MM.1S (cell line): ENCODE measurements at regions not wholly inside any gene's neighbourhood (a gene's known extent, or its start where the extent isn't known, plus 50 kb on each side); places are given as distances from the start of the nearest gene placed in this dataset.

ENCODE experiments used
- DNase-seq: peaks from one replicate; pipeline ENCODE4 v3.0.0-alpha.2; 2015
- H2AFZ ChIP-seq: fragments of 300-600 bp; sonication (generic); 2 replicates; pipeline ENCODE4 v1.6.0; 2016; ENCODE audit warnings: antibody characterized with exemption, low read length
- H3F3A ChIP-seq: fragments of 300-600 bp; sonication (generic); 2 replicates; pipeline ENCODE4 v1.6.1; 2016; ENCODE audit warnings: mild to moderate bottlenecking, antibody characterized with exemption, low read length, moderate library complexity, mixed read lengths; ENCODE audit not compliant: insufficient read depth
- H3K27ac ChIP-seq: fragments of 300-600 bp; sonication (generic); 2 replicates; pipeline ENCODE4 v1.5.1; 2016; ENCODE audit warnings: mild to moderate bottlenecking, low read length
- H3K27me3 ChIP-seq: fragments of 300-600 bp; sonication (generic); replicated peaks from 2 replicates; pipeline ENCODE4 v1.6.0; 2016; ENCODE audit warnings: low read length; ENCODE audit not compliant: insufficient read depth
- H3K36me3 ChIP-seq: fragments of 300-600 bp; sonication (generic); replicated peaks from 2 replicates; pipeline ENCODE4 v1.6.1; 2016; ENCODE audit warnings: mild to moderate bottlenecking, low read length, mixed read lengths; ENCODE audit not compliant: insufficient read depth
- H3K4me1 ChIP-seq: fragments of 300-600 bp; sonication (generic); 2 replicates; pipeline ENCODE4 v1.6.1; 2016; ENCODE audit warnings: low read length, mixed read lengths
- H3K4me2 ChIP-seq: fragments of 300-600 bp; sonication (generic); 2 replicates; pipeline ENCODE4 v1.6.0; 2016; ENCODE audit warnings: low read depth, low read length
- H3K4me3 ChIP-seq: fragments of 300-600 bp; sonication (generic); 2 replicates; pipeline ENCODE4 v1.5.1; 2016; ENCODE audit warnings: low read length, mixed read lengths
- H3K79me2 ChIP-seq: fragments of 300-600 bp; sonication (generic); 2 replicates; pipeline ENCODE4 v1.6.1; 2016; ENCODE audit warnings: mixed run types, low read length, mixed read lengths
- H3K9ac ChIP-seq: fragments of 300-600 bp; sonication (generic); 2 replicates; pipeline ENCODE4 v1.6.1; 2016; ENCODE audit warnings: low read length, mixed read lengths
- H3K9me2 ChIP-seq: fragments of 300-600 bp; sonication (generic); replicated peaks from 2 replicates; pipeline ENCODE4 v1.6.1; 2016; ENCODE audit warnings: mild to moderate bottlenecking, low read length, mixed read lengths; ENCODE audit not compliant: insufficient read depth
- H3K9me3 ChIP-seq: fragments of 300-600 bp; sonication (generic); replicated peaks from 2 replicates; pipeline ENCODE4 v1.6.1; 2016; ENCODE audit warnings: mild to moderate bottlenecking, low read length, mixed read lengths; ENCODE audit not compliant: insufficient read depth
- H4K20me1 ChIP-seq: fragments of 300-600 bp; sonication (generic); 2 replicates; pipeline ENCODE4 v1.6.1; 2016; ENCODE audit warnings: mild to moderate bottlenecking, low read length, moderate library complexity, mixed read lengths; ENCODE audit not compliant: insufficient read depth
- EZH2 ChIP-seq: fragments of 300-600 bp; sonication (generic); optimal IDR thresholded peaks from 2 replicates; pipeline ENCODE3; 2017; ENCODE audit warnings: low read depth, mild to moderate bottlenecking, antibody characterized with exemption, low read length, mixed read lengths
- EZH2phosphoT487 ChIP-seq: fragments of 300-600 bp; sonication (generic); IDR thresholded peaks from 2 replicates; pipeline ENCODE4 v1.6.1; 2018; ENCODE audit warnings: antibody characterized with exemption, low read length
- TF ChIP-seq, protein P1 (sequence below): fragments of 300-600 bp; sonication (generic); IDR thresholded peaks from 2 replicates; pipeline ENCODE4 v1.5.1; 2016; ENCODE audit warnings: antibody characterized with exemption, low read length, mixed read lengths

DNA sequence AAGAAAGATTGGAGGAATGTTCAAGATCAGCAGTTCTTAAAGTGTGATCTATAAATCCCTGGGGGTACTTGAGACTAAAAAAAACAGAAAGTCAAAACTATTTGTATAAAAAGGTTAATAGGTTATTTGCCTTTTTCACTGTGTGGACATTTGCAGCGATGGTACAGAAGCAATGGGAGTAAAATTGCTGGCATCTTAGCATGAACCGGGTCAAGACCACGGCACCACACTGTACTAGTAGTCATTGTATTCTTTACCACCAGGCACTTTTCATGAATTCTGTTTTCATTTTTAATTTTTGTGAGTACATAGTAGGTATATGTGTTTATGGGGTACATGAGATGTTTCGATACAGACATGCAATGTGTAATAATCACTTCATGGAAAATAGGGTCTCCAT, 126.2 kb downstream of the IPO8 start:
- H3K9me2 ChIP-seq = no peaks in the 10 kb centered on the region
- H3K9me3 ChIP-seq = no peaks in the 10 kb centered on the region
- TF ChIP-seq, protein P1, sequence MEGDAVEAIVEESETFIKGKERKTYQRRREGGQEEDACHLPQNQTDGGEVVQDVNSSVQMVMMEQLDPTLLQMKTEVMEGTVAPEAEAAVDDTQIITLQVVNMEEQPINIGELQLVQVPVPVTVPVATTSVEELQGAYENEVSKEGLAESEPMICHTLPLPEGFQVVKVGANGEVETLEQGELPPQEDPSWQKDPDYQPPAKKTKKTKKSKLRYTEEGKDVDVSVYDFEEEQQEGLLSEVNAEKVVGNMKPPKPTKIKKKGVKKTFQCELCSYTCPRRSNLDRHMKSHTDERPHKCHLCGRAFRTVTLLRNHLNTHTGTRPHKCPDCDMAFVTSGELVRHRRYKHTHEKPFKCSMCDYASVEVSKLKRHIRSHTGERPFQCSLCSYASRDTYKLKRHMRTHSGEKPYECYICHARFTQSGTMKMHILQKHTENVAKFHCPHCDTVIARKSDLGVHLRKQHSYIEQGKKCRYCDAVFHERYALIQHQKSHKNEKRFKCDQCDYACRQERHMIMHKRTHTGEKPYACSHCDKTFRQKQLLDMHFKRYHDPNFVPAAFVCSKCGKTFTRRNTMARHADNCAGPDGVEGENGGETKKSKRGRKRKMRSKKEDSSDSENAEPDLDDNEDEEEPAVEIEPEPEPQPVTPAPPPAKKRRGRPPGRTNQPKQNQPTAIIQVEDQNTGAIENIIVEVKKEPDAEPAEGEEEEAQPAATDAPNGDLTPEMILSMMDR = no peak
- TF ChIP-seq EZH2 = no peak
- no peak for TF ChIP-seq EZH2phosphoT487
- no peaks in the 10 kb centered on the region for H3K79me2 ChIP-seq
- H3F3A ChIP-seq = no peaks in the 10 kb centered on the region
- no peaks in the 10 kb centered on the region for H3K4me1 ChIP-seq
- DNase-seq = no peak
- no peak overlapping the region for H3K9ac ChIP-seq
- H3K27me3 ChIP-seq = no peaks in the 10 kb centered on the region
- no peak overlapping the region for H3K27ac ChIP-seq
- no peaks in the 10 kb centered on the region for H3K36me3 ChIP-seq
- no peak overlapping the region for H3K4me2 ChIP-seq
- H2AFZ ChIP-seq = no peak overlapping the region
- H3K4me3 ChIP-seq = no peak overlapping the region
- H4K20me1 ChIP-seq = no peaks in the 10 kb centered on the region

DNA sequence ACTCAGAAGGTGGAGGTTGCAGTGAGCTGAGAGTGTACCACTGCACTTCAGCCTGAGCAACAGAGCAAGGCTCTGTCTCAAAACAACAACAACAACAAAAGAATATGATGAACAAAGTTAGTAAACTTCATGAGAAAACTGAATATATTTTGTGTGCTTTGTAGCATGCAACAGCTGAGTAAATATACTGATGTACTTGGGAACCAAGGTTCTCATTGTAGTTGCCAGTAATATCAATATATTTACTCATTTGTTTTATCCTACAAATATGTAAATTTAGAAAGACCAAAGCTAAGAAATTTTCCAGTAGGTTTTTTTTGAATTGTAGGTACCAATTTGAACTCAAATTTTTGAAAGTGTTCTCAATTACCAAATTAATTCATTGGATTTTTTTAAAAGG, 127.2 kb downstream of the IPO8 start:
- H2AFZ ChIP-seq = no peak overlapping the region
- H3K4me2 ChIP-seq = no peak overlapping the region
- H3K9me3 ChIP-seq = no peaks in the 10 kb centered on the region
- TF ChIP-seq EZH2phosphoT487 (no peak), EZH2 (no peak)
- TF ChIP-seq, protein P1 = no peak
- H3K9me2 ChIP-seq = no peaks in the 10 kb centered on the region
- H3K4me3 ChIP-seq = no peak overlapping the region
- H3K27ac ChIP-seq = no peak overlapping the region
- H3K4me1 ChIP-seq = no peaks in the 10 kb centered on the region
- H4K20me1 ChIP-seq = no peaks in the 10 kb centered on the region
- H3F3A ChIP-seq = no peaks in the 10 kb centered on the region
- no peaks in the 10 kb centered on the region for H3K36me3 ChIP-seq
- no peaks in the 10 kb centered on the region for H3K27me3 ChIP-seq
- H3K9ac ChIP-seq = no peak overlapping the region
- no peak for DNase-seq
- no peaks in the 10 kb centered on the region for H3K79me2 ChIP-seq

DNA sequence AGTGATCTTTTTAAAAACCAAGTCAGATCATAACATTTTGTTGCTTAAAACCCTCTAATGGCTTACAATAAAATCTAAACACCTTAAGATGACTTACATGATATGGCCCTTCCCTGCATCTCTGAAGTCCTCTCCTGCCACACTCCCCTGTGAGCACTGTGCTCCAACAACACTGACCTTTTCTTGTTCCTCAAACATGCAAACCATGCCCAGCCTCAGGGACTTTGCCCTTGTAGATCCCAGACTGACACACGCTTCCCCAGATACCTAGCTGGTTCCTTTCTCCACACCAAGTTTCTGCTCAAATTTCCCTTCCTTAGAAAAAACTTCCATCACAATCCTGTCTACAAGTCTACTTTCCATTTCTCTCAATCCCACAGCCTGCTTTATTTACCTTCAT, 128.6 kb downstream of the IPO8 start:
- no peak overlapping the region for H3K27ac ChIP-seq
- H2AFZ ChIP-seq = no peak overlapping the region
- TF ChIP-seq, protein P1 = no peak
- TF ChIP-seq EZH2phosphoT487 (no peak), EZH2 (no peak)
- H3K9ac ChIP-seq = no peak overlapping the region
- no peaks in the 10 kb centered on the region for H3K9me3 ChIP-seq
- H3F3A ChIP-seq = no peaks in the 10 kb centered on the region
- H3K9me2 ChIP-seq = no peaks in the 10 kb centered on the region
- no peaks in the 10 kb centered on the region for H3K4me1 ChIP-seq
- no peak overlapping the region for H3K4me2 ChIP-seq
- H3K4me3 ChIP-seq = no peak overlapping the region
- H4K20me1 ChIP-seq = no peaks in the 10 kb centered on the region
- H3K79me2 ChIP-seq = no peaks in the 10 kb centered on the region
- no peaks in the 10 kb centered on the region for H3K27me3 ChIP-seq
- H3K36me3 ChIP-seq = no peaks in the 10 kb centered on the region
- no peak for DNase-seq
